ENCODE measurements at regions not wholly inside any gene's neighbourhood (a gene's known extent, or its start where the extent isn't known, plus 50 kb on each side); places are given as distances from the start of the nearest gene placed in this dataset.

DNA sequence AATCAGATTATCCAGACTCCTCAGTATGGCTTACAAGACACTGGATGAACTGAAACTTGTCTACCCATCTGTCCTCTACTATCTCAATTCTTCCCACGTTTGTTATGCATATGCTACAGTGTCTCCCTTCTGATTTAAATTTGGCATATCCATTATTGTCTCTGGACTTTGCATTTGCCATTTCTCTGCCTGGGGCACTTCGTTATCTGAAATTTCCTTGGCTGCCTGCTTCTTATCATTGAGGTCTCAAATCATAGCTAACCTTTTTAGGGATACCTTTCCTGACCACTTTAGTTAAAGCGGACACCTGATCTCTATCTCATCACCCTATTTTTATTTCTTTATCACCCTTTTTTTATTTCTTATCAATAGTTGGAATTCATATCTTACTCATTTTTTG is 853.4 kb downstream of the KCNJ2 start:
- TF ChIP-seq, protein P1, sequence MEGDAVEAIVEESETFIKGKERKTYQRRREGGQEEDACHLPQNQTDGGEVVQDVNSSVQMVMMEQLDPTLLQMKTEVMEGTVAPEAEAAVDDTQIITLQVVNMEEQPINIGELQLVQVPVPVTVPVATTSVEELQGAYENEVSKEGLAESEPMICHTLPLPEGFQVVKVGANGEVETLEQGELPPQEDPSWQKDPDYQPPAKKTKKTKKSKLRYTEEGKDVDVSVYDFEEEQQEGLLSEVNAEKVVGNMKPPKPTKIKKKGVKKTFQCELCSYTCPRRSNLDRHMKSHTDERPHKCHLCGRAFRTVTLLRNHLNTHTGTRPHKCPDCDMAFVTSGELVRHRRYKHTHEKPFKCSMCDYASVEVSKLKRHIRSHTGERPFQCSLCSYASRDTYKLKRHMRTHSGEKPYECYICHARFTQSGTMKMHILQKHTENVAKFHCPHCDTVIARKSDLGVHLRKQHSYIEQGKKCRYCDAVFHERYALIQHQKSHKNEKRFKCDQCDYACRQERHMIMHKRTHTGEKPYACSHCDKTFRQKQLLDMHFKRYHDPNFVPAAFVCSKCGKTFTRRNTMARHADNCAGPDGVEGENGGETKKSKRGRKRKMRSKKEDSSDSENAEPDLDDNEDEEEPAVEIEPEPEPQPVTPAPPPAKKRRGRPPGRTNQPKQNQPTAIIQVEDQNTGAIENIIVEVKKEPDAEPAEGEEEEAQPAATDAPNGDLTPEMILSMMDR (IDR thresholded peaks at IDR 0.05; ENCODE audit: low read length): no peak
- TF ChIP-seq EZH2 (IDR thresholded peaks at IDR 0.05; ENCODE audit: borderline replicate concordance, low read length): no peak

Measured in OCI-LY1 (cell line).